Left colon (tissue), 2 donors: ENCODE measurements at regions not wholly inside any gene's neighbourhood (a gene's known extent, or its start where the extent isn't known, plus 50 kb on each side); places are given as distances from the start of the nearest gene placed in this dataset.

Source experiments
- ATAC-seq: fragments of 200-7000 bp; cut with Tn5 transposase; one replicate; pipeline ENCODE4 v1.9.1; 2020; ENCODE audit warnings: mild to moderate bottlenecking, moderate library complexity
- DNase-seq, 2 donors: peaks; one replicate each; pipeline ENCODE4 v3.0.0-alpha.2; 2020
- intact Hi-C, 2 donors: fragments of 100-400 bp; cut with DNase I in 1 of 2; cut with micrococcal nuclease in 1 of 2; formaldehyde crosslinking; loops; one replicate each; pipeline versions ENCODE4 v1.11.2 to v1.14.0; 2022; cut with DNase I, micrococcal nuclease
- donor health status: DM: no; HTN: no; CAD: no.
- donor health status: DM: yes; HTN: yes; CAD: no.

DNA sequence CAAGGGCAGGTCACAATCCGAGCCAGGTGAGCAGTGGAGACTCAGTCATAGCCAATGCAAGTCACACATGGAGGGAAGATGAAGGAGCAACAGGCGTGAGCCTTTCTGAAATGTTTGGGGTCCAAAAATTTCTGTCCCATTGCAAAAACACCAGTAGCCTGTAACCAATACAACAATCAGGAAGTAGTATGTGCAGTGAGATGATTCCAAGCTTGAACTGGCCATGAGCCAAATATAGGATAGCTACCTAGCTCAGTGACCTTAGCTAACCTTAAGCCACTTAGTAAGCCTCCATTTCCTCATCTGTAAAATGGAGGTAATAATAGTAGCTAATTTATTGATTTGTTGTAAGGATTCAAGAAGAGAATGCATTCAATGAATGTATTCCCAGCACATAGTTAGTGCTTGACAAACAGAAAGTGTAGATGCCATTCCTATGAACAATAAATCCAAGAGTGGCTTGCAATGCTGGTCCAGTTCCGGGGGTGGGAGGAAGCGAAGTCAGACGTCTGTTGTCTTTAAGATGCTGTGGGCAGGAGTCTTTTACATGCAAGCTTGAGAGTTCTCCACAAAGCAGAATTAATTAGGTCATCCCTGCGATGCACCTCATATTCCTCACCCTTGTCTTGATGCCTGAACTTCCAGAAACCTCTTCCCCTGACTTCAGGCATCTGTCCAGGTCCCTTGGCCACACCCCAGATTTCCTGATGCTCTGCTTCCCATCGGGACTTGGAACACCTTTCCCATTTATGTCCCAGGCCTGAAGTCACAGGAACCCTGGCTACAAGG lies 195.7 kb upstream of the UBL3 start:
- DNase-seq (no peak), ATAC-seq (peak; percentile 50)
- intact Hi-C loops = no loop called here

DNA sequence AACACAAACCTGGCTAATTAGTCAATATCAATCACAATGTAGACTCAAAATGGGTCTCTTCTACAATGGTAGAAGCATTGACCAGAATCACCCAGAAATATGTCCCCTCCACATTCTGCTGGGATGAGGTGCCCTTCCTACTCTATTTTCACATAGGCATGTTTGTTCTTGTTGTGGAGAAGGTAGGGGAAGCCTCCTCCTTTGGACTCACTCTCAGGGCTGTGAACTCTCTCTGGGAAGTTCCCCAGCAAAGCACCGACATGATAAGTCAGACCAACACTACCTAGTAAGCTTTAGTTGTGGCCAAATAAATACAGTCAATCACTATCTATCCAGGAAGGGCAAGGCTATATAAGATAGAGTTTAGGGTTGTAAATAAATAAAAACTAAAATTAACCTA lies 194.5 kb upstream of the UBL3 start:
- no peak for DNase-seq
- ATAC-seq = peak; percentile 19
- intact Hi-C loops = no loop called here

DNA sequence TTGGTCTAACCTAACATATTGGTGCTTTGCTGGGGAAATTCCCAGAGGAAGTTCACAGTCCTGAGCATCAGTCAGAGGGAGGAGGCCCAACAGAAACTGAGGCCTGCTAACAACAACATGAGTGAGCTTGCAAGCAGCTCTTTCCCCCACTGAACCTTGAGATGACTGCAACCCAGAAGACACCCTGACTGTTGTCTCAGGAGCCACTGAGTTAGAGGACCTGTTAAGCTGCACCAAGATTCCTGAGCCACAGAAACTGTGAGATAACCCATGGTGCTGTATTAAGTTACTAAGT lies 193.2 kb upstream of the UBL3 start:
- ATAC-seq (peak; percentile 64), DNase-seq (peak in 1 of 2 donors; percentile 42)
- intact Hi-C loops = no loop called here

DNA sequence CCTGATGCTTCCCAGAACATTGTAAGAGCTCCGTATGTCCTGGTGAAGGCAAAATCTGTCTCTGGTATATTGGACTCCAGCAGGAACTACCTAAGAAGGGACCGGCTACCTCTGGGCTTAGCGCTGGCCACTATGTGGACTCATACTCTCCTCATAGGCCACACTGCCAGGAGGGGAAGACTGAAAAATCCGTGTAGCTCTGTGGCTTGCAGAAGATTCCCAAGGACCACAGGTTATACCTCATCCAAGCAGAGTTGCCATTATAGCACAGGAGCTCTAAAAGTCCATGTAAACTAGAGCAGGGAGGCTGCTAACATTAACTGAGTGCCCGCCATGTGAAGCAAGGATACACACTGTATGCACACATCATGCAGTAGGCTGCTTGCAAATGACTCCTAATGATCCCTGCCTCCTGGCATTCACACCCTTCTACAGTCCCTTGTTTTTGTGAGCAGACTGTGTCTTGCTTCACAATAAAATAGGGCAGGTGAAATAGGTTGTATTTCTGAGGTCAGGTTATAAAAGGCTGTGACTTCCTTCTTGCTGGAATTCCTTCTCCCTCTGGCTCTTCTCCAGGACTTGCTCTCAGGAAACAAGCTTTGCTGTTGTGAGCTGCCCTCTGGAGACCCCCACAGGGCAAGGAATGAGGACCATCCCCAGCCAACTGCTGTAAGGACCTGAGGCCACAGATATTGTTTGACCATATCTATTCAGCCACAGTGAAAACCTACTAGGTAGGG lies 192.6 kb upstream of the UBL3 start:
- intact Hi-C loops = no loop called here
- ATAC-seq = peak; percentile 89
- DNase-seq = peak; percentile 25 to 54

DNA sequence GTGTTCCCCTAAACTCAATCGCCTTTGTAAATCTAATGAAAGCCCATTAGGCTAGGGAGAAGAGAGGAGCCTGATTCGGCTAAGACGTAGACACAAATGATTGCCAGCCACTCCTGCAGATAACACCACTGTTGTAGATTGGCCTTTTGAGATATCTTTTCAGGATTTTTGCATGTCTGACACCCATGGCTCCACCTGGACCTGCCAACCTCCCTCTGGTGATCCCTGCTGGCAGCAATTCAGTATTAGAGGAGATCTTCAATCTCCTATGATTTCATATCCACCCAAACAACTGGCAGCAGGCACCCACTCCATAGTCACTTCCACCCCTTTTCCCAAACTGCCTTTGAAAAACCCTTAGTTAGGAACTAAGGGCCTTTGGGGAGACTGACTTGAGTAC lies 191.9 kb upstream of the UBL3 start:
- ATAC-seq (no peak), DNase-seq (no peak)
- intact Hi-C loops = no loop called here

DNA sequence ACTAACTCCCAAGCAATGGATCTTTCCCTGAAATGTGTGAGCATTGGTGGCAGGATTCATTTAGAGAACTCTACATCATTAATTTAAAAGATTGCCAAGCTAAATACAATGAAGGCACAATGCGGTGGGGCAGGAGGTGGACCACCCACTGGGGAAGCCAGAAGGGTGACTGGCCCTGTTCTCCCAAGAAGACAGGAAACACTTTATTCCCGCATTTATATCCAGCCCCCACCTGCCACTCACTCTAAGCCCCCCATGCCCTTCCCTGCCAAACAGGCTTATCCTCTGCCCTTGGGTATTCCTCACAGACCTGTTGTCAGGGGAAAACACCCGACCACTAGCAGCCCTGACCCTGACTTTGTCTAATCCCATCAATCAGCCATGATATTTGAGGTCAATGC lies 189.1 kb upstream of the UBL3 start:
- ATAC-seq = no peak
- no peak for DNase-seq
- intact Hi-C loops = no loop called here

DNA sequence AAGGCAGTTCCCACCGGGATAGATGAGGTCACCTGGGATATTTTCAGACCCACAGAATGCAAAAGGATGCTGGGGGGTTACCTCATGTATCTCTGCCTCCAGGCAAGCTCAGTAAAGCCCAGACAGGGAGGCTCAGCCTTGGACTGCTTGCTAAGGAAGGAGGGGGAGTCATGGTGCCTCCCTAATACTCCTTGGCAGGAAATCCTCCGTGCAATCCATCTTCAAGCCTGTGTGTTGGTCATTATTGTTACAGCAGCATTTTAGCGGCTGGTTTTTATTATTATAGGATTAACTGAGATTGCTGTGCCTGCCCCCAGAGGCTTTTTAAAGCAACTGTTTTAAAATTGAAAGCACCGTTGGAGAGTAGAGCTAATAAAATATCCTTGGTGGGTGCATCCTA lies 188.5 kb upstream of the UBL3 start:
- intact Hi-C loops = no loop called here
- DNase-seq = no peak
- ATAC-seq = no peak

DNA sequence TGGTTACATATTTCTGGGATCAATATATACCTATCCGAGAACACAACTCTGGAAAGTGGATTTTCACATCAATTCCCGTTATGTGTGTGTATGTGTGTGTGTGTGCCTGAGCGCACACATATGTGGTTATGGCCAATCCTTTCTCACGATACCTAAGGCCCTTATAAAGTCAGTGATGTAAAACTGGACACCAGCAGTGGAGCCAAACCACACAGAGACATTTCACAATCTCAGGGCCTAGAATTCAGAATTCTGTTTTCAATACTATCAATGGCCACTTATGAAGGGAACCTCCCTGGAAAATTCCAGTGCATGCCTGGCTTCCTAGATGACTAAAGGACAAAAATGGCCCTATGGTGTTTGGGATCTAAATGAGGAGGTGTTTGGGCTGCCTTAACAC lies 187.3 kb upstream of the UBL3 start:
- DNase-seq (no peak), ATAC-seq (no peak)
- intact Hi-C loops = no loop called here

DNA sequence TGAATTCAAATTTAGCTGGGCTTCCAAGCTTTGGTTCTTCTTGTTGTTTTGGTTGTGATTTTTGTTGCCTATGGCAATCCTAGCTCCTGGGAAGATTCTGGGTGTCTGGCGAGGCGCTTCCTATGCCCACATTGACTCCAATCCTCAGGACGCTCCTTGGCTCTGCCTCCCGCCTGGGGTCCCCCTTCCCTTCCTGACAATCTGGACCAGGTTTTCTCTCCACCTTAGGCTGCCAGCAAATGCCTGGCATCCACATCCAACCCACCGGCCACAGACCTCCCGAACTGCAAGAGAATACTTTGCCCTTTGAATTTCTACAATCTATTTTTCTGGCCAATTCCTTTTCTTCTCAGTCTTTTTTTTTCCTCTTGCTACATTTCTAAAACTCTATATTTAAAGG lies 186.9 kb upstream of the UBL3 start:
- intact Hi-C loops = no loop called here
- ATAC-seq = no peak
- DNase-seq = no peak

DNA sequence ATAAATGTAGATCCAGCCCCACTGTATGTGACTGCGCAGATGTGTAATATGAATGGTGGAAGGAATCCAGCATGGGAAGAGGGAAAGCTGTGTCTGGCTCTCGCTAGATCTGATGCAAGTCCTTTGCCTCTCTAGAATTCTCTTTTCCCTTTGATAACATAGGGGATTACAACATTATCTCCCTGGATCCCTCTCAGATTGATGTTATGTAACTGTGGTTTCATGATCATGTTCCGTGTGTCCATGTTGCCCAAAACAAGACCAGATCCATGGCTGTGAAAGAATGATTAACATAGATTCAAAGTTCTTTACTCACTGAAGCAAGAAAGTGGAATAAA lies 184.0 kb upstream of the UBL3 start:
- intact Hi-C loops = no loop called here
- DNase-seq = no peak
- ATAC-seq = no peak

DNA sequence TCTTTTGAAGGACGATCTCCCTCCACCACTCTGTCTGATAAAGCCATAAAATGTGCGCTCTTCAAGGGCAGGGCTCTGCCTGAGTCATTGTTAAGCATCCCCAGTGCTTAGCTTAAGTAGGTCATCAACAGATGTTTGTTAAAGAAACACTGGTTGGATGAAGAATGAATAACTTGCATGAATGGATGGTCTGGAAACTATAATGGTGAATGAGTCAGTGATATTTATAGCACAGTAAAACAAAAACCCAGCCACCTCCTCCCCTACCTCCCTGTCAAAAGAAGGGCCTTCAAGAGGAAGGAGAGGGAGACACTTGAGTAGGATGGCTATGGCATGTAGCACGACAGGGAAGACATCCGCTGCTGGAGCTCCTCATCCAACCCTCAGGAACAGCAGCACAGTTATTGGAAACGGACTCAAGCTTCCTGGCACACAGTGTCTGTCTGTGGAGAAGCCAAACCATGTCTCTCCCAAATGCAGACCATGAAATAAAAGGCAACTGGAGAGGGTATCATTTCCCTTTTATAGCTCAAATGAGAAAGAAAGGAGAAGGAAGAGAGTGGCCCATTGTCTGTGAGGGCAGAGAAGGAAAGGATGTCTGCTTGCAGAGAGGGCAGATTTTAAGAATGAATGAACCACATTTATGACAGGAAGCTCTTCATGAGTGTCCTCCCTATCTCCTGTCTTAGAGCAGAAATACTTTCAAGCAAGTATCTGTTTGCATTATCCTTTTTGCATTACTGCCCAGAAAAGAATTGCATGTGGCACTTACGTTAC lies 183.5 kb upstream of the UBL3 start:
- no peak for DNase-seq
- intact Hi-C loops = no loop called here
- ATAC-seq = no peak

DNA sequence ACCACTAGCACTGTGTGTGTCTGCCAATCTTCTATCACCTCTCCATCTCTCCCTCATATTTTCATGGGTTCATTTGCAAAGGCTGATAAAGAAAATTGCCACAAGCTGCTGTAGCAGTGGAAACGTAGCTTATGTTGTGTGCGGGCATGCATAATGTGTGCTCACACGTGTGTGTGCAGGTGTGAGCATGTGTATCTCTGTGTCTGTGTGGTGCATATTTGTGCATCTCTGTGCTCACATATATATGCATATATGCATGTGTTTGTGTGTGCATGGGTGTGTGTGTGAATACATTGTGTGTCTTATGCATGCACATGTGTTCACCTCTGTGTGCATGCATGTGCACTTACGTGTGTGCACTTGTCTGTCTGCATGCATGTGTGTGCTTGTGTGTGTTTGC lies 181.8 kb upstream of the UBL3 start:
- DNase-seq (no peak), ATAC-seq (no peak)
- intact Hi-C loops = no loop called here

DNA sequence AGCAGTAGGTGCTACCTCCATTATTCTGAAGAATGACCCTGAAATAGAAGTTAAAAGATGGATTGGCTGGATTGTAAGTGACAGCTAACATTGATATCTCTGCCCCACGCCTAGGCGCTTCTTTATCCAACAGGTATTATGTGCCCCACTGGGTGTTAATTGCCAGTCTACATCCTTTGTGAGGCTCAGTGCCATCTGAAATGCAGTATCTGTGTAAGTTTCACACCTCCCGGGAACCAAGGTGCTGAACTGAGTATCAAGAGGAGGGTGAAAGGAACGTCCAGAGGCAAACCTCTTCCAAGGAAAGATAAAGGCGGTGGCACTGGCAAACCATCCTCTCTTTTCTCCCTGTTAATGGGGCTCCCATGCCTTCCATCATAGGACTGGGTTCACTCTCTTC lies 181.1 kb upstream of the UBL3 start:
- DNase-seq (no peak), ATAC-seq (no peak)
- intact Hi-C loops = no loop called here

DNA sequence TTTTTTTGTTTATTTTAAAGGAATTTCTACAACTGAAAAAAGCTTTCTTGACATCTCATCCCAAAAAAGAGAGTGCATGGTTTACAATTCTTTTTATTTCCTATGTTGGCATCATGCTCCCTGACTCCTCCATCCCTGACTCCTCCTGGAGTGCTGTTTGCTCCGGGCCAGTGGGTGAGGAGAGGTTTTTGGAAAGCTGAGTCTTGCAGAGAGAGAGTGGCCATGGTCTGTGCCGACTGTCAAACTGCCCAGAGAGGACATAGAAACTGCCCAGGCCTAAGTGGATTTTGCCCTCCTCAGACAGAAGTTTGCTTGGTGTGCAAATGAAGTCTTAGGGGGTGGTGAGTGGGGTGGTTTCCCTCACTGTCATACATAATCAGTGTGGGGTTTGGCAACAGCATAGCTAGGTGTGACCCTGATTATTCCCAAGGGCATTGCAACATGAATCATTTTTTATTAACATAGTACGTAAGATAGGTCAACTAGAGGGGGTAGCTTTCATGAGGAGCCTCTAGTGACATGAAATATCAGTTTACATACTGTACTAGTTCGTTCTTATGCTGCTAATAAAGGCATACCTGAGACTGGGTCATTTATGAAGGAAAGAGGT lies 179.8 kb upstream of the UBL3 start:
- ATAC-seq (no peak), DNase-seq (no peak)
- intact Hi-C loops = no loop called here

DNA sequence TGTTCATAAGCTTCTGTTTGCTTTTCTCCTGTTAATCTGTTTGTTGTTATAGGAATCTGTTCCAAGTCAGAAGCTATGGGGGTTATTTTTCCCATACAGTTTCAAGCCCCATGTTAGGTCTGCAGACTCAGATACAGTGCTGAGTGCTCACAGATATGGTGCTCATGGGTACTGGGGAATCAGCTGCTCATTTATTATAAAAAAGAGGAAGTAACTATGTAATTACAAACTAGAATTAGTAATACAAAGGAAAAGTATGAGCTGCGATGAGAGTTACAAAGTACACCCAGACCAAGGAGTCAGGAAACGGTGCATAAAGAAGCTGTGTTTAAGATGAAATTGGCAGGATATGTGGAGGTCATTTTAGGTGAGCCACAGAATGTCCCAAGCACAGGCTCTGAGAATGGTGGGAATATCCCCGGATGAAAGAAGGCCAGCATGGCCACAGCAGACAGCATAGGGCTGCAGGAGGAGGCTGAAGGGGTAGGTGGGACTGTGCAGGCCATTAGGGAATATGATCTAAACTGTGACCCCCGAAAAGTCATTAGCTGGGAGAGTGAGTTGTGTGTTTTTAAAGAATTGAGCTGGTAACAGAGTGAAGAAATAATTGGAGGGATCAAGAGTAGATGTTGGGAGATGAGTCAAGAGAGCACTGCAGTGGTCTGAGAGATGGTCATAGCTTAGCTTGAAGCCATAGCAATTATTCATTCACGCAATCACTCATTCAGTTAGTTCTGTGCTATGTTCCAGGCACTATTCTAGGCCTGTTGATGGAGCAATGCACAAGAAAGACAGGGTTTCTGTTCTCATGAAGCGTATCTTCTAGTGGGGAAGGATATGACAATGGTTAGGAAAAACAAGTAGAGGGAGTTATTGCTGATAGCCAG lies 177.4 kb upstream of the UBL3 start:
- DNase-seq = no peak
- intact Hi-C loops = no loop called here

DNA sequence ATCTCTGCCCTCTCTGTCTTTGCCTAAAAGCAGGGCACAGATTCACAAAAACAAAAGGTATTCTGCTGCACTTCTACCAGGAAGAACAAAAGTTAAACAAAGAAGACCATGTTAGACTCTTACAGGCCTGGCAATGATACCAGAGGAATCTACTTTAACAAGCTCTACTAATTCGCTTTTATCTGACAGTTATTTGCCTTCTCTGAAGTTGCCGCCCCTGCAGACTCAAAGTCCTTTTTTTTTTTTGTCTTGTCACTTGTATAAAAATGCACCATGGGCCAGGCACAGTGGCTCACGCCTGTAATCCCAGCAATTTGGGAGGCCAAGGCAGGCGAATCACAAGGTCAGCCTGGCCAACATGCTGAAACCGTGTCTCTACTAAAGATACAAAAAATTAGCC lies 176.5 kb upstream of the UBL3 start:
- intact Hi-C loops = no loop called here
- DNase-seq = no peak

More for the DNA sequence above, 177.4 kb upstream of the UBL3 start:
- peak; percentile 47 for ATAC-seq

DNA sequence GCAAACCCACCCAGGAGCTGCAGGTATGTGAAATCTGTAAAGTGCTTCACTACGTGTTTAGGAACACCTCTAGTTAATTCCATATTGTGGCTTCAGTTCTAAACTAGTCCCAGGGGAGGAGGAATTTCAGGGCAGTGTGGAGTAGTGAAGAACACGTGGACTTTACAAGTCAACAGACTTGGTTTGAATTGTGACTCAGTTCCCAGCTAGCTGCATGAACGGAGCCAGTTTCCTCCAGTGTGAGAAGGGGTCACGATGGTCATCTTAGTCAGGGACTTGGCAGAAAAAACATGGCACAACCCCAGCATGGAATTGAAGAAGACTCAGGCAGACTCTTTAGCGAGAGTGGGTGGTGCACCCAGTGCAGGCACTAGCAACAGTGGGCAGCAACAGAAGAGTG lies 175.7 kb upstream of the UBL3 start:
- ATAC-seq (no peak), DNase-seq (no peak)
- intact Hi-C loops = no loop called here

More for the DNA sequence above, 176.5 kb upstream of the UBL3 start:
- ATAC-seq = peak; percentile 76

DNA sequence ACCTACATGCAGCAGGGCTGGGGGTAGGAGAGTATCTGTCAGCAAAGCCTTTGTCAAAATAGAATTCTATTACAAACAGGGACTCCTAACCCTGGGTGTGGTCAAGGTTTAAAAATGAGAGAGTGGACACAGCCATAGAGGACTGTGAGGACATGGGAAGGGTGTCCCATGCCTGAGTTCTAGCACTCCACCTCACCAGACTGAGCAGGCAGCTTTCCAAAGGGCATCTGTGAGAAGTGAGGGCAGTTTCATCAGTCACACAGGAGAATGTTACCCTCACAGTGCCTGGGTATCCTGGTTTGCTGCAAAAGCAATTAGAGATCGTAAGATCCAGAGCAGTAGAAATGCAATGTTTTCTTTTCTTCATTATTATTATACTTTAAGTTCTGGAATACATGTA lies 174.9 kb upstream of the UBL3 start:
- intact Hi-C loops = no loop called here
- ATAC-seq (no peak), DNase-seq (no peak)
